HEK293 (cell line): ENCODE measurements at regions not wholly inside any gene's neighbourhood (a gene's known extent, or its start where the extent isn't known, plus 50 kb on each side); places are given as distances from the start of the nearest gene placed in this dataset.

Source experiments
- CTCF ChIA-PET: fragments of 350-600 bp; formaldehyde crosslinking; extraction: SDS; loops from one replicate; lab custom pipeline; 2021; ENCODE audit warnings: antibody characterized with exemption; lab: Yijun Ruan, JAX
- POLR2A ChIA-PET: fragments of 300-600 bp; formaldehyde crosslinking; extraction: SDS; loops from one replicate; lab custom pipeline; 2020; ENCODE audit warnings: antibody characterized with exemption, inconsistent platforms; lab: Yijun Ruan, JAX
- H3K27ac ChIP-seq: fragments of 200-500 bp; sonication (Bioruptor generic); 2 replicates; pipeline ENCODE4 v1.5.1; 2014; ENCODE audit warnings: low read depth, low read length, control low read depth, inconsistent platforms; ENCODE audit errors: extremely low read depth
- H3K36me3 ChIP-seq, 2 experiments: fragments of 200-500 bp in 1 of 2; sonication (Bioruptor generic) in 1 of 2; 1 replicate in 1 of 2; 2 replicates in 1 of 2; pipeline ENCODE4 v1.5.1; 2014 to 2017; ENCODE audit warnings: inconsistent platforms in 2 of 2, low read length in 2 of 2; ENCODE audit not compliant: control insufficient read depth in 2 of 2, insufficient read depth in 1 of 2
- H3K4me1 ChIP-seq: fragments of 200-500 bp; sonication (Bioruptor generic); 2 replicates; pipeline ENCODE4 v1.5.1; 2014; ENCODE audit warnings: mild to moderate bottlenecking, low read length, inconsistent platforms; ENCODE audit not compliant: control insufficient read depth, insufficient read depth
- H3K4me3 ChIP-seq: 2 replicates; pipeline ENCODE4 v1.5.1; 2011; ENCODE audit warnings: low read depth, mild to moderate bottlenecking, control low read depth, low read length, moderate library complexity
- H3K9me3 ChIP-seq: fragments of 200-500 bp; sonication (Bioruptor generic); 2 replicates; pipeline ENCODE4 v1.5.1; 2014; ENCODE audit warnings: low read depth, low read length, inconsistent platforms; ENCODE audit not compliant: control insufficient read depth, insufficient read depth
- FEZF1 ChIP-seq: fragments of 450-650 bp; formaldehyde crosslinking; IDR thresholded peaks from 2 replicates; pipeline ENCODE4 v1.5.1; 2016; ENCODE audit warnings: missing biosample characterization, missing genetic modification characterization
- IKZF3 ChIP-seq: fragments of 450-650 bp; IDR thresholded peaks from 2 replicates; pipeline ENCODE4 v1.5.0; 2018; ENCODE audit warnings: missing biosample characterization, mild to moderate bottlenecking, missing genetic modification characterization, moderate library complexity
- SALL2 ChIP-seq: fragments of 450-650 bp; formaldehyde crosslinking; IDR thresholded peaks from 2 replicates; pipeline ENCODE4 v1.5.0; 2017; ENCODE audit warnings: missing biosample characterization, mild to moderate bottlenecking, missing genetic modification characterization, borderline replicate concordance
- TCF7L2 ChIP-seq: IDR thresholded peaks from 2 replicates; pipeline ENCODE4 v1.6.1; 2011; ENCODE audit warnings: low read depth, mild to moderate bottlenecking, inconsistent platforms, low read length, moderate library complexity, borderline replicate concordance
- TRIM28 ChIP-seq: IDR thresholded peaks from 2 replicates; pipeline ENCODE4 v1.6.1; 2011; ENCODE audit warnings: low read length, control low read depth, borderline replicate concordance
- YY1 ChIP-seq: fragments of 450-650 bp; formaldehyde crosslinking; IDR thresholded peaks from 2 replicates; pipeline ENCODE4 v1.5.1; 2018; ENCODE audit warnings: missing biosample characterization, missing genetic modification characterization
- ZBTB1 ChIP-seq: fragments of 450-650 bp; formaldehyde crosslinking; IDR thresholded peaks from 2 replicates; pipeline ENCODE4 v1.5.1; 2016; ENCODE audit warnings: missing biosample characterization, missing genetic modification characterization
- ZBTB20 ChIP-seq: fragments of 450-650 bp; formaldehyde crosslinking; IDR thresholded peaks from 2 replicates; pipeline ENCODE4 v1.5.1; 2016; ENCODE audit warnings: missing biosample characterization, missing genetic modification characterization
- ZNF239 ChIP-seq: fragments of 450-650 bp; formaldehyde crosslinking; IDR thresholded peaks from 2 replicates; pipeline ENCODE4 v1.5.1; 2016; ENCODE audit warnings: missing biosample characterization, missing genetic modification characterization
- ZNF426 ChIP-seq: fragments of 450-650 bp; formaldehyde crosslinking; IDR thresholded peaks from 2 replicates; pipeline ENCODE4 v1.5.1; 2017; ENCODE audit warnings: missing biosample characterization, missing genetic modification characterization, mild to moderate bottlenecking, inconsistent platforms, moderate library complexity
- ZNF530 ChIP-seq: fragments of 450-650 bp; formaldehyde crosslinking; IDR thresholded peaks from 2 replicates; pipeline ENCODE4 v1.5.1; 2016; ENCODE audit warnings: low read depth, missing biosample characterization, missing genetic modification characterization
- ZNF558 ChIP-seq: fragments of 450-650 bp; formaldehyde crosslinking; IDR thresholded peaks from 2 replicates; pipeline ENCODE4 v1.5.1; 2016; ENCODE audit warnings: missing biosample characterization, missing genetic modification characterization
- ZNF610 ChIP-seq: fragments of 450-650 bp; formaldehyde crosslinking; IDR thresholded peaks from 2 replicates; pipeline ENCODE4 v1.5.1; 2016; ENCODE audit warnings: missing biosample characterization, missing genetic modification characterization, borderline replicate concordance
- ZNF623 ChIP-seq: fragments of 450-650 bp; formaldehyde crosslinking; IDR thresholded peaks from 2 replicates; pipeline ENCODE4 v1.5.1; 2016; ENCODE audit warnings: missing biosample characterization, missing genetic modification characterization
- ZNF701 ChIP-seq: fragments of 450-650 bp; formaldehyde crosslinking; IDR thresholded peaks from 2 replicates; pipeline ENCODE4 v1.5.1; 2016; ENCODE audit warnings: missing biosample characterization, missing genetic modification characterization
- ZNF777 ChIP-seq: fragments of 450-650 bp; formaldehyde crosslinking; IDR thresholded peaks from 2 replicates; pipeline ENCODE4 v1.5.1; 2017; ENCODE audit warnings: missing biosample characterization, missing genetic modification characterization, borderline replicate concordance
- ZNF830 ChIP-seq: fragments of 450-650 bp; IDR thresholded peaks from 2 replicates; pipeline ENCODE4 v1.5.0; 2018; ENCODE audit warnings: missing biosample characterization, missing genetic modification characterization, low read depth, mild to moderate bottlenecking, moderate library complexity
- ZSCAN16 ChIP-seq: fragments of 450-650 bp; formaldehyde crosslinking; IDR thresholded peaks from 2 replicates; pipeline ENCODE4 v1.5.1; 2016; ENCODE audit warnings: missing biosample characterization, missing genetic modification characterization
- ZSCAN23 ChIP-seq: fragments of 450-650 bp; formaldehyde crosslinking; IDR thresholded peaks from 2 replicates; pipeline ENCODE4 v1.5.1; 2016; ENCODE audit warnings: missing biosample characterization, missing genetic modification characterization
- TF ChIP-seq, protein P1 (sequence below): fragments of 450-650 bp; formaldehyde crosslinking; IDR thresholded peaks from 2 replicates; pipeline ENCODE4 v1.5.1; 2016; ENCODE audit warnings: missing biosample characterization, missing genetic modification characterization
- TF ChIP-seq, protein P2 (sequence below): fragments of 450-650 bp; formaldehyde crosslinking; IDR thresholded peaks from 2 replicates; pipeline ENCODE4 v1.5.1; 2016; ENCODE audit warnings: missing biosample characterization, missing genetic modification characterization
- TF ChIP-seq, protein P3 (sequence below): fragments of 450-650 bp; formaldehyde crosslinking; IDR thresholded peaks from 2 replicates; pipeline ENCODE4 v1.5.1; 2016; ENCODE audit warnings: missing biosample characterization, missing genetic modification characterization

DNA sequence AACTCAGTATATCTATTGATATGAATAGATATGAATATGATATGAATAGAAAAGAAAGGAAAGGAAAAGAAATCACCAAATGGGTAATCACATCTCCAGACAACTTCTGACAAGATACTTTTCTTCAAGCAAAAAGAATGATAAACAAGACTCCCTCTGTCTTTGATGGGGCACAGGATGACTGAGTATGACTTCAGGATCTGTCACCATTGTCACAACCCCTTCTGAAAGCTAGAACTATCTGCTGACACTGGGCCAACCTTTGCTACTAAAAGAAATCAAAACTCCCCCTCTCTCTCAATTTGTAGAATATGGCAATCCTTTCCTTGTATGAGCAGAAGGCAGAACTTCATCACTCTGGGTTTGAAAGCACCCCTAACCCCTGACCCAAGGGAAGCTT is 267.2 kb upstream of the RASGEF1B start:
- Histone ChIP-seq H3K4me1 (no peaks in the 10 kb centered on the region), H3K4me3 (no peak overlapping the region), H3K9me3 (no peaks in the 10 kb centered on the region)
- CTCF ChIA-PET = no interaction called here
- TF ChIP-seq, protein P1, sequence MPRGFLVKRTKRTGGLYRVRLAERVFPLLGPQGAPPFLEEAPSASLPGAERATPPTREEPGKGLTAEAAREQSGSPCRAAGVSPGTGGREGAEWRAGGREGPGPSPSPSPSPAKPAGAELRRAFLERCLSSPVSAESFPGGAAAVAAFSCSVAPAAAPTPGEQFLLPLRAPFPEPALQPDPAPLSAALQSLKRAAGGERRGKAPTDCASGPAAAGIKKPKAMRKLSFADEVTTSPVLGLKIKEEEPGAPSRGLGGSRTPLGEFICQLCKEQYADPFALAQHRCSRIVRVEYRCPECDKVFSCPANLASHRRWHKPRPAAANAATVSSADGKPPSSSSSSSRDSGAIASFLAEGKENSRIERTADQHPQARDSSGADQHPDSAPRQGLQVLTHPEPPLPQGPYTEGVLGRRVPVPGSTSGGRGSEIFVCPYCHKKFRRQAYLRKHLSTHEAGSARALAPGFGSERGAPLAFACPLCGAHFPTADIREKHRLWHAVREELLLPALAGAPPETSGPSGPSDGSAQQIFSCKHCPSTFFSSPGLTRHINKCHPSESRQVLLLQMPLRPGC (tag by site-specific recombination) = no peak
- no peak for TF ChIP-seq SALL2
- TF ChIP-seq, protein P2, sequence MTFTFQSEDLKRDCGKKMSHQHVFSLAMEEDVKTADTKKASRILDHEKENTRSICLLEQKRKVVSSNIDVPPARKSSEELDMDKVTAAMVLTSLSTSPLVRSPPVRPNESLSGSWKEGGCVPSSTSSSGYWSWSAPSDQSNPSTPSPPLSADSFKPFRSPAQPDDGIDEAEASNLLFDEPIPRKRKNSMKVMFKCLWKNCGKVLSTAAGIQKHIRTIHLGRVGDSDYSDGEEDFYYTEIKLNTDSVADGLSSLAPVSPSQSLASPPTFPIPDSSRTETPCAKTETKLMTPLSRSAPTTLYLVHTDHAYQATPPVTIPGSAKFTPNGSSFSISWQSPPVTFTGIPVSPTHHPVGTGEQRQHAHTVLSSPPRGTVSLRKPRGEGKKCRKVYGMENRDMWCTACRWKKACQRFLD (tag by site-specific recombination) = no peak
- no peak for TF ChIP-seq IKZF3
- no peak for TF ChIP-seq ZSCAN16 (tag by site-specific recombination)
- TF ChIP-seq ZNF530 = no peak
- no peak for TF ChIP-seq FEZF1 (tag by site-specific recombination)
- no peak for TF ChIP-seq ZNF777
- no peak for TF ChIP-seq ZBTB20 (tag by site-specific recombination)
- TF ChIP-seq ZNF701 = no peak
- no peak for TF ChIP-seq ZNF830 (tag by site-specific recombination)
- no peak for TF ChIP-seq ZNF610 (tag by site-specific recombination)
- no peak for TF ChIP-seq ZNF558 (tag by site-specific recombination)
- TF ChIP-seq ZNF239 = no peak
- TF ChIP-seq, all 188 proteins: peak for 0
- Histone ChIP-seq H3K27ac (no peak overlapping the region), H3K36me3 (no peaks in the 10 kb centered on the region)
- POLR2A ChIA-PET = no interaction called here

DNA sequence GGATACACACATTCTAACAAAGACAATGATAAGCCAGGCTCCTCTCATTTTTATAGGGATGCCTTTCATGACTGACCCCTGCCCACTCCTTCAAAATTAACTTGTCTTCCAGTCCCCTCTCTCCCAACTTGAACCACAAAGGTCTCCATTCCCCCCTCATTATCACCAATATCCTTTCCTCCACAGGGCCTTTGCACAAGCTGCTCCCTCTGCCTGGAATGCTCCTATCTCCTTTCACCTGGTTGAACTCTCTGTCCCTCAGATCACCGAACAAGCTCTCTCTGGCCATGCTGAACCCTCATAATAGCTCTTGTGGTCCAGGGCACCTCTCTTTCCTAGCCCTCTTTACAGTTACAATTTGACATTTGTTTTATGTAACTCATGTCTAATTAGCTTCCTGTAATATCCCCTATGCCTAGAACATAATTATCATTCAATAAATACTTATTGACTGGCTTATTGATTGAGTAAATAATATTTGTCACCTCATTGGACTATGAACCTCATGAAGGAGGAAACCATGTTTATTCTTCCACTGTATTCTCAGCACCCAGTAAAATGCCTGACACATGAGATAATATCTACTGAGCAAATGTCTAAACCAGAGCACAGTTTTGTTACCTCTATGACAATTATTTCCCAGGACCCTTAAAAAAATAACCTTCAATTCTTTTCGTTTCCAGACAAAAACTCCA is 266.3 kb upstream of the RASGEF1B start:
- Histone ChIP-seq H3K9me3 (no peaks in the 10 kb centered on the region), H3K4me3 (no peak overlapping the region), H3K36me3 (no peaks in the 10 kb centered on the region), H3K27ac (no peak overlapping the region), H3K4me1 (no peaks in the 10 kb centered on the region)
- POLR2A ChIA-PET = no interaction called here
- CTCF ChIA-PET = interaction anchor here (0.6 kb wide), 1 partner anchor 176 kb away, joined by 3 read pairs; no protein-coding TSS in a partner anchor
- TF ChIP-seq ZNF623 (tag by site-specific recombination) (peak; percentile 63), YY1 (tag by site-specific recombination) (no peak), ZBTB1 (no peak)

DNA sequence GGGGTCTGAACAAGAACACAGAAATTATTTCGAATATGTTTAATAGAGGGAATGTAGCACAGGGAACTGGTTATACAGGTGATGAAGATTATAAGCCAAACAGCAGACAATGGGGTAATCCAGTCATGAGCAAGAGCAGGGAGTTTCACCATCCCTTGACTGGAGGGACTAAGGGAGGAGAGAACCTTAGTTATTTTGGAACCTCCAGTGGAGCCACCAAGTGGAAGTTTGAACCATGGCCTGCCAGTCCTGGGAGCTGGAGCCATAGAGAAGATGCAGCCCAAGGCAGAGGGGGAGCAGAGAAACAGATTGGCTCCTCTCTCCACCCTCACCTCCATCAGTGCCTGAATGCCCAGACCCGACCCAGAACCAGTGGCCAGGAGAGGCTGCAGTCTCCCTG is 264.6 kb upstream of the RASGEF1B start:
- no peak overlapping the region for H3K27ac ChIP-seq
- ChIA-PET POLR2A (no interaction called here), CTCF (no interaction called here)
- no peaks in the 10 kb centered on the region for H3K36me3 ChIP-seq
- H3K4me3 ChIP-seq = no peak overlapping the region
- no peaks in the 10 kb centered on the region for H3K9me3 ChIP-seq
- TF ChIP-seq TCF7L2 (no peak), FEZF1 (tag by site-specific recombination) (no peak), ZNF426 (tag by site-specific recombination) (no peak), TRIM28 (no peak), ZSCAN23 (tag by site-specific recombination) (no peak)
- TF ChIP-seq, protein P3, sequence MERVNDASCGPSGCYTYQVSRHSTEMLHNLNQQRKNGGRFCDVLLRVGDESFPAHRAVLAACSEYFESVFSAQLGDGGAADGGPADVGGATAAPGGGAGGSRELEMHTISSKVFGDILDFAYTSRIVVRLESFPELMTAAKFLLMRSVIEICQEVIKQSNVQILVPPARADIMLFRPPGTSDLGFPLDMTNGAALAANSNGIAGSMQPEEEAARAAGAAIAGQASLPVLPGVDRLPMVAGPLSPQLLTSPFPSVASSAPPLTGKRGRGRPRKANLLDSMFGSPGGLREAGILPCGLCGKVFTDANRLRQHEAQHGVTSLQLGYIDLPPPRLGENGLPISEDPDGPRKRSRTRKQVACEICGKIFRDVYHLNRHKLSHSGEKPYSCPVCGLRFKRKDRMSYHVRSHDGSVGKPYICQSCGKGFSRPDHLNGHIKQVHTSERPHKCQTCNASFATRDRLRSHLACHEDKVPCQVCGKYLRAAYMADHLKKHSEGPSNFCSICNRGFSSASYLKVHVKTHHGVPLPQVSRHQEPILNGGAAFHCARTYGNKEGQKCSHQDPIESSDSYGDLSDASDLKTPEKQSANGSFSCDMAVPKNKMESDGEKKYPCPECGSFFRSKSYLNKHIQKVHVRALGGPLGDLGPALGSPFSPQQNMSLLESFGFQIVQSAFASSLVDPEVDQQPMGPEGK (tag by site-specific recombination) = no peak
- H3K4me1 ChIP-seq = no peaks in the 10 kb centered on the region
